GM18517 (cell line): ENCODE measurements at regions not wholly inside any gene's neighbourhood (a gene's known extent, or its start where the extent isn't known, plus 50 kb on each side); places are given as distances from the start of the nearest gene placed in this dataset.

Experiments
- ATAC-seq: cut with Tn5 transposase; IDR thresholded peaks from one replicate; pipeline ENCODE4 v1.9.1; 2021; ENCODE audit warnings: mild to moderate bottlenecking, moderate library complexity; ENCODE audit not compliant: unreplicated experiment

DNA sequence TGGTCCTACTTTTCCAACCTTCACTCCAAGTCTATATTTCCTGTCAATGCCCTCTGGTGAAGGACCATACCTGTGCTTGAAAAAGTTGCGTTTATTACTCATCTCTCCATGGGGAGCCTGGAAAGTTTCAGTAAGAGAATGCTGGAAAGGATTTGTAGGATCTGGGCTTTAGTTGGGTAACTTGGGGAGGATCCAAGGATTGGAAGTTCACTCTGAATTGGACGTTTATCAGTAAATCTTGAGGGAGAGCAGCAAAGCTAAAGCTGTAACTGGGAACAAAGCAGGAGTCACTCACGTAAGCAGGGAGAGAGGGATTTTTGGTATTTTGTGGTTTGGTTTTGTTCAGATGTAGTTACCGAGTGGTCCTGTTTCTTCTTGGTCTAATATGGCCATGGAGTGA lies 51.4 kb upstream of the NPVF start:
- no peak for ATAC-seq

DNA sequence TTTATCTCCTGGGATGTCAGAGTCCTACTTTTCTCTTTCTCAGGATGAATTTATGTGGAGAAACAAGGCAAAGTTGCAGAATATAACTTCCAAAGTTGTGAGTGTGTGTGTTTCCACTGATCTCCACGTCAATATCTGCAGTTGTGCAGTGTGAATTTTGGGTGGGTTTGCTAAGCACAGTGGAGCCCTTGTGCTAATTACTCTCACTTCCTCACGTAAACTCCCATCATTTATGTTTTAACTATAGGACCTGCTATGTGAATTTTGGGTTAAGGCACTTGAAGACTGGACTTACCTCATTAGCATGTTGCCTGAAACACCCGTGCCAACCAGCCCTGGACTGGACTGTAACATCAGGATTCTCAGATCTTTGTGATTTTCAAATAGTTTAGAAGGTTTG lies 51.9 kb upstream of the NPVF start:
- ATAC-seq, result no peak

DNA sequence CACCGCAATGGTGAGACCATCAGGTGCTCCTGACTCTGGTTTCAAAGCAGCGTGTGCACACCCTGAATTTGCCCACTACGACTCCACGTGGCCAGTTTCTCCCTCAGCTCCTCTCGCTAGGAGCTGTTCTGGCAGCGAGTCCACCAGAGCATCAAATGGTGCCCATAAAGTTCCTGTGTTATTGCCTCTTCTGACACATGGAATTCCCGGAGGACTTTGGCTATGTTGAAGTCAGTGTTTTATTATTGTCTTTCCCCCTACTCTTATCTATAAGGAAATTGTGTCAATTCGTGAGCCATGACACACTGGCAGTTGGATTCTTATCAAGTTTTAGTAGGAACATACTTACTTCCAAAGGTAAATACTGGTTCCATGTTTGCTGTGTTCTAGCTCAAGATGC lies 53.9 kb upstream of the NPVF start:
- no peak for ATAC-seq

DNA sequence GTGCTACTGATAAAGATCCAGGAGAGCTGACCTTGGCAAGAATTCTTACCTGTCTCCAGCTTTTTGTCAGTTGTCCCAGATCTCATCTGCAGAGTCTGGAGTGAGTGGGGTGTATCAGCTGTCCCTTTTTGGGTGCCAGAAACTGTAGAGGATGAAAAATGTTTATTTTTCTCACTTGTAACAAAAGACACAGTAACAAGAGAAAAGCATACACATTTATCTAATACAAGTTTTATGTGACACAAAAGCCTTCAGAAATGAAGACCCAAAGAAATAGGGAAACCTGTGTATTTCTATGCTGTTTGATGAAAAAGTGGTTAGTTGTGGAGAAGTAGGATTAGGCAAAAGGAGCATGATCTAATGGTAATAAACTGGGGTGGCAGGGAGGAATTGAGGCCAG lies 58.5 kb upstream of the NPVF start:
- ATAC-seq, result no peak

DNA sequence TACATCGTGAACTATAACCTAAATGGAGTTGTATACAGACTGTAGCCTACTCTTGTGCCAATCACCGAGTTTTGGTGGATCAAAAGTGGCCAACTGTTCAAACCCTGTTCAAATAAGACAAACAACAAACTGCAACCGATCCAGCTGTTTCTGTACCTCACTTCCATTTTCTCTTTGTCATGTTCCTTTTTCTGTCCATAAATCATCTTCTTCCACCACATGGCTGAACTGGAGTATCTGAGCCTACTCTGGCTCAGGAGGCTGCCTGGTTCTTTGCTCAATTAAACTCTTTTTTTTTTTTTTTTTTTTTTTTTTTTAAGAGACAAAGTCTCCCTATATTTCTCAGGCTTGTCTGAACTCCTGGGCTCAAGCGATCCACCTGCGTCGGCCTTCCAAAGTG lies 59.0 kb upstream of the NPVF start:
- ATAC-seq, result no peak

DNA sequence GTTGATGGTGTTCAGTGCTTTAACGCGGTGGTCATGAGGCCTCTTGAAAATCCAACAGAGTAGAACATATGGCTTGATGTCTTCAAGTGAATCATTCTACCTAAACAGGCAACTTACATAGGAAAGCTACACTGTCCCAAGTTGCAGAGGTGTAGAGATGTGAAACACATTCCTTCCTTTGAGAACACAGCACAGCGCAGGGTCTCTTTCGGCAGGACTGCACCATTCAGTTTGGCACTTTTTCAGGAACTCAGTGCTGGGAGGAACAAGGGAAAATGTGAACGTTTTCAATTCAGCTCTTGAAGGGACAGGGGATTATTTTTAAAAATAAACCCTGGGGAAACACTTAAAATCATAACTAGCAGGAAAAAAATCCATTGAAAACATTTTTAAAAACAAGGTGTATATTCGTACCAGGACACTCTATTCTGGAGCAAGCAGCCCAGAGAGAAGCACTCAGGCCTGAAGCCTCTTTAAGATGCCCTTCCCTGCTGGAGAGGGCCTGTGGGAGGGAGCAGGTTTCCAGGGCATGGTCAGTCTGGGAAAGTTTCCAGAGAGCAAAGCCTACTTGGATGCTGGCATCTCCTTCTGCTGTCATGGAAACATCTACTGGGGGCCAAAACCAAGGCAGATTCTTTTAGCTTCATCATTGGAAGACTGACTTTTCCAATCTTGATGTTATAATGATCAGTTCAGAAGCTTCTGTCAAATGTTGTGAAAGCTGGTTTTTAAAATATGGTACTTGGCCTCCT lies 60.4 kb upstream of the NPVF start:
- no peak for ATAC-seq

DNA sequence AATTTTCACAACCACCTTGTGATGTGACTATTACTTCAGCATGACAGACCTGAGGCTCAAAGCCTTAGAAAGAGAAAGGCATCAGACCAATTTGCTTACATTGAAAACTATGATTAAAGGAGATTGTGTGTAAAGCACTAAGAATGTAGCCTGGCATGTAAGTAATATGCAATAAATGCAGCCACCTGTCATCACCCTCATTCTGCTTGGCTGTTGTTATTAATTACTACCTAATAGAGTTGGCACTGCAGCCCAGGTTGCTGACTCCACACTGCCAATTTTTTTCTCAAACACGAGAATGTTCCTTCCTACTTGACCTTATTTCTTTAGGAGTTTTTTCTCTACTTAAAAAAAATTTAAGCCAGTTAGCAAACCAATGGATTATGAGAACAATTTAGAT lies 61.2 kb upstream of the NPVF start:
- no peak for ATAC-seq

DNA sequence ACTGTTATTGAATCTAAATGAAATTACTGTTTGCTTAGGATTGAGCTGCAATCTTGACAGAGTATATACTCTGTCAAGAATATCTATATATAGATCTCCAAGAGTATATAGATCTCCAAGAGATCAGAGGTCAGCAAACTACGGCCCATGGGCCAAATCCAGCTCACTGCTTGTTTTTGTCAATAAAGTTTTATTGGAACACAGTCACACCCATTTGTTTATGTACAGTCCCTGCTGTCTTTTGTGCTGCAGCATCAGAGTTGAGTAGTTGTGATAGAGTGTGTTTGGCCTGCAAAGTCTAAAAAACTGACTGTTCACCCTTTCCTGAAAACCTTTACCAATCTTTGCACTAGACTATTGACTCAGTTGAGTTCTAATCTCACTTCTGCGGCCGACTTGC lies 66.3 kb upstream of the NPVF start:
- no peak for ATAC-seq

DNA sequence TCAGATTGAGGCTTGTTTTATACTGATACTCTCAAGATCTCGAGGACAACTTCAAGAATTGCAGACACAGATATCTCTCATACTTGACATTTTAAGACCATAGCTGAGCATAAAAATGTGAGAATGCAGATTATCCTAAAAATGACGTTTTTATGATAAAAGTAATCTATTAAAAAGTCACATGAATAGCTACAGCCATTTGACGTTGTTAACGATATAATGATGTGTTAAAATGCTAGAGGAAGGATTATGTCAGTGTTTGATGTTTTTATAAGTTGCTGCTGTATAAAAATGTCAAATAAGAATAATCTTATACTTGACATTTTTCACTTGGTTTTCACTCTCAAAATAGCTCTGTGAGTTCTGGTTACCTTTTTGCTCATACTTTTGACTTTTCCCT lies 67.1 kb upstream of the NPVF start:
- no peak for ATAC-seq

DNA sequence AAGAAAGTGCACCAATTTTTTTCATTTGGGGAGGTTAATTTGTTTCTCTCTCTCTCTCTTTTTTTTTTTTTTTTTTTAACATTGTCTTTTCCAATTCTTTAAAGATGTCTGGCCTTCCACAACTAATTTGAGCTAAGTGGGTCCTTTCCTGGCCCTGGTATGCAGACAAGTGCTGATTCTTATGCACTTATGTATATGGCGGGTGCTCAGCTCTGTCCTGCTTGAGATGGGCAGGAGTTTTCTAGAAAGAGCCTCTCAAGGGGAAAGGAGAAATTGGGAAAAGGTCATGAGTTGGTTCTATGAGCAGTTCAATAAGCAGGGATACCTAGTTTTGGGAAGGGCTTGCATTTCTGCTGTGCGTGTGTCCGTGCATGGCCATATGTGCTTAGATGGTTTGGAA lies 67.8 kb upstream of the NPVF start:
- ATAC-seq, result no peak

DNA sequence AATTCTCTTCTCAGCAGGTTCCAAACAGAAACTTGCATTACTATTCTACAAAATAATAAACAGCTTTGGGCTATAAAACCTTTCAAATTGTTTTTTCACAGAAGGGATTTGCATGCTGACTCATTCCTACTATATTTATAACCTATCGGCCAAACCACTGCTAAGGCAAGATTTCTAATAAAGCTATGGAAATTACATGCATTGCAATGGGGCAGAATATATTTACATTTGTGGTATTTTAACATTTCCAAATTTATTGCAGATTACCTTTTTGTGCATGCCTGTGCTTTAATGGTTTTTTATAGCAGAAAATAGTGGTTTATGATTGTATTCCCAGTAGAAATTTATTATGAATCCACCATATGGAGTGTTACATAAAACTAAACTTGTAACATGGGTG lies 69.0 kb upstream of the NPVF start:
- ATAC-seq, result no peak

DNA sequence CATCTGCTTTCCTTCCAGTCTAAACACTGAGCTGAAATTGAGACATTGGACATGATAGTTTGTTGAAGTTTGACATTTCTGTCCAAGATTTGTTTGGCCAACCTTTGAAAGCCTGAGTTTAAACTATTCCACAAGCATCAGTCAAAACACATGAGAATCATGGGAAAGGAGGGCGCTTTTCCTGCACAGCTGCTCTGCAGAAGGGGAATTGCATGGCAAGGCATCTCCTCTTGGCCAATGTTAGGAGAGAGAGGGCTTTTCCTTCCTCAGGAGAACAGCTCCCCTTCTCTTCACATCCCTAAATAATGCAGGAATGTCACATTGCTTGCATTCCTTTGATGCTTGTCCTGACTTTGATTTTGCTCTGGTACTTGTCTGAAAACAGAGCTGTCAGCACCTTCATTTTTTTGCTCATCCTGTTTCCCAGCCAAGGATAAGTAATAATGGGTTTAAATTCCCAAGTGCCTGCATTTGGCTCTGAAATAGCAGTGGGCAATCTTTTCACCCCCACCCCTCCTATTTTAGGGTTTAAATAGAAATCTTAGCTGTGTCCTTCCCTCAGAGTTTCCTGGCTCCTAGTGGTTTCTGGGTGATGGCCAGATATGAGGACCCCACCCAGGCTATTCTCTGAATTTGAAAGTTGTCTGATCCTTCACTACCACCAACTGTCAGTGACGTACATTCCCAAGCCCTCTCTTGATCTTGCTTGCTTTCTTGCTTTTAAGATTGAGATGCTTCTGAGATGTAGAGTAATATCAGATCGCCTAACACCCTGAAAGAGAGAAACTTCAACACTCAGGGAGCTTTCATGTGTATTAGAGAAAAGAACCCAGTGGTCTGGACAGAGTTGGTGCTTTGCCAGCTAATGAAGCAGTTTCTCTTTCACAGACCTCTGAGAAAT lies 75.2 kb upstream of the NPVF start:
- ATAC-seq, result no peak

DNA sequence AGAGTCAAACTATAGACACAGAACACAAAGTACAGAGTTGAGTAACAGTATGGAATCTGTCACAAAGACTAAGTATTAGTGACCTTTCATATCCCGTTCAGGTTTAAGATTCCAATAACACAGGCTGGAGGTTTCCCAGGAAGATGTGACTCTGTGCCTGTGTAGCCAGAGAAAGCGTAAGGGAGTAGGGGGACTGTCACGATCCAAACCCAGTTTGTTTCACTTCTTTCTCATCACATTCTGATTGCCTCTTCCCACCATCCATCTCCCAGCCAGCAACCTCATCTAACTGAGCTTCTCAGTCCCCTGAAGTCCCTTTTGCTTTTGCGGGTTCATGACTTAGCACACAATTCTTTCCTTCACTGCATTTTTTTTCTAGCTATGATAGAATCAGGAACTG lies 76.4 kb upstream of the NPVF start:
- ATAC-seq, result no peak

DNA sequence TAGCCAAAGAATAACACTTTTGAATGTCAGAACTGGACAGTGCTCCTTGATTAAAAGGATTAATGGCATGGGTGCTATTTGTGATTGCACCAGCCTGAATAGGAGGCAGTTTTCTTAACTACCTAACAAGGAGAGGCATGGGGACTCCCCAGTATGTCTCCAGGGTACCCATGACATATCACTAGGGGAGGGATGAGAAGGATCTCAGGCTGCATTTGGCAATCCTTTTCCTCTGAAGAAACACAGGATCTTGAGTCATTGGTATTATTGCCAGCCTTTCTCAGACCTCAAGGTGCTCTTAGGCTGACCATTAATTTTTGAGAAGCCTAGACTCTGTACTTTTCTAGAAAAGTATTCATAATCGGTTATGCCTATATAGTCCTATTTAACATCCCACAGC lies 77.5 kb upstream of the NPVF start:
- ATAC-seq, result no peak

DNA sequence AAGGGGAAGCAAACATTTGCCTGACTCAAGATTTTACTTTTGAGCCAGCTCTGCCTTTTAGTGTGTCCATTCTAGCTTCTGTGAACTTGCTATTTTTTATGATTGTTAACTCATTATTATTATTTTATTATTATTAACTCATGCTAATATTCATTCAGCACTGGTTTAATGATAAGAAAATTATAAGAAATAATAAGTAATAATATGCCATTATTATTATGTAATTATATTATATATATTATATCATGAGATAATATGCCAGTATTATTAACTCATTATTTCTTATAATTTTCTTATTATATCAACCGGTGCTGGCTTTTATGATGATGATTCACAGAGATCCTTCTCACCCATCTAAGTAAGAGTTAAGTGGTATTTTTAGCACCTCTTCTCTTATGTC lies 79.3 kb upstream of the NPVF start:
- ATAC-seq, result no peak

DNA sequence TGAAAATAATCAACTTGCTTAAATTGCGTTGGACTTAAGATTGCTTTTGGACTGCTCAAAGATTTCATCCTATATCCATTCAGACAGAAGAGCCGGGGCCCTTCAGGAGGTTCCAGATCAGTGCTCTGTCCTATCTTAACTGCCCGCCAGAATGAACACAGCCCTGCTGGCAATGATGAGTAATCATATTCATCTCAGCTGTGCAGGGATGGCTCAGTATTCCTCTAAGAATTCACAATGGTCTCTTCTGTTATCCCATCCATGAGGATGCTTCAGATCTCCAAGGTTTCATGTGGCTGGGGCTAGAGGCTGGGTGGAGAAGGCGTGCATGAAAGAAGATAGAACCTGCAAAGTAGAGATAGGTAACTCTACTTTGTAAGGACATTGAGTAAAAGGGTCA lies 80.0 kb upstream of the NPVF start:
- no peak for ATAC-seq

DNA sequence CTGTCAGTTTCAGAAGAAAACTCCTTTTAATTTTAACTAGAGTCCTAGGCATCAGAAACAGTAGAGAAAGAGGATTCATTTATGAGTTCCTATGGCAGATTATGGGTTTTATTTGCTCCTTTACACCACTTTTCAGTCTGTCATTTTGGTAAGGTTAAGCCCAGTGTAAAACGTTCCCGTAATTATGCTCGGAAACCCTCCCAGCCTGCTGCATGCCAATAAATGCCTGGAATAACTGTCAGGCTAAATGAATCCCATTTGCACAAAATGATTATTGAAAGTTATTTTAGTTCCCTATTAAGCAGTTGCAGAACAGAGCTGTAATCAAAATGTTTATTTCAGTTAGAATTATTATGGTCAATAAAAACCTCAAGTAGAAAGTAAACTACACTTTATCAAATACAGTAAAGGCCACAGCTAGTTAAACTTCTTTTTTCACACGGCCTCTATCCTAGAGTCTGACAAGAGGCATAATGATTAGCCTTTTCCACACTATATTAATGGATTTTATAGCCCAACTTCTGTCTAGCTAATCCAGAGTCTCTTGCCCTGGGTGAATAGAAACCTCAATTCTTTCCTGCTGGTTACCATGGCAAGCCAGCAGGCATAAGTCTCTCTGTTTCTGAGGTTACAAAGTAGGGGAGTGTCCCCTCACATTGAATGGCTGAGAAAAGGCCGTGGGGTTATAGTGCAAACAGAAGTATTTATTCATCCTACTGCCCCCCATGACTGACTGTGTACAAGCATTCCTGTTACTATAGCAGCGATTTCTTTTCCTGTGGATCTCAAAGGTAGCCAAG lies 80.8 kb upstream of the NPVF start:
- no peak for ATAC-seq

DNA sequence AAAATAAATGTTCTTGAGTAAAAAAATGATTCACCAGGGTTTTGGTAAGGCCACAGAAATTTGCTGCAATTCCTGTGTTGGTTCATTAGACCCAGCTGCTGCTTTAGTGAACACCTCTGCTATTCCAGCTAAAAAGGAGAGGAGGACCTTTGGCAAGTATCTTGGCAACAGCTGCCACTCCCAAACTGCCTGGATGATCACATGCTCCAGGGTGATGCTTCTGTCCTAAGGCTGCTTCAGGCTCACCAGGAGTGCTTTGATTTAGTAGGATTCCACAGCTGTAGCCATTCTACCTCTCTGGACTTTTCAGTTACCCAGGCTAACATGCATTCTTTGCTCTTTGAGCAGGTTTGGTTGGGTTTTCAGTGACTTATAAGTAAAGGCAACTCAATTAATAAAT lies 82.6 kb upstream of the NPVF start:
- no peak for ATAC-seq

DNA sequence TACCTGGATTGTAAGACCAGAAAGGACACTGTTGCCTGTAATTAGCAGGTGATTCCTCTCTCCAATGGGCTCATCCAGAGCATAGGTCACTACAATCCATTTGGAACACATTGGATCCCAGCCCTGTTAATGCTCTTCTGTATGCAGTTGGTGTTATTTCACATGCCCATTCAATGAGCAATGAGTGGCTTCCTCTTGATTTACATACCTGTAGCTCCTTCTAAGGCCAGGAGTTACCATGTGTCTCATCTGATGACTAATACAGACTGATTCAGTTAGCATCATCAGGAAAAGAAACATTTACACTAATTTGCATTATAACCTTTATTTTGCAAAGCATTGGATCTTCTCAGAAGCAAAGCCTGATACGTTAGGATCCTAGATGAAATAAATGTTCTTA lies 83.1 kb upstream of the NPVF start:
- no peak for ATAC-seq

DNA sequence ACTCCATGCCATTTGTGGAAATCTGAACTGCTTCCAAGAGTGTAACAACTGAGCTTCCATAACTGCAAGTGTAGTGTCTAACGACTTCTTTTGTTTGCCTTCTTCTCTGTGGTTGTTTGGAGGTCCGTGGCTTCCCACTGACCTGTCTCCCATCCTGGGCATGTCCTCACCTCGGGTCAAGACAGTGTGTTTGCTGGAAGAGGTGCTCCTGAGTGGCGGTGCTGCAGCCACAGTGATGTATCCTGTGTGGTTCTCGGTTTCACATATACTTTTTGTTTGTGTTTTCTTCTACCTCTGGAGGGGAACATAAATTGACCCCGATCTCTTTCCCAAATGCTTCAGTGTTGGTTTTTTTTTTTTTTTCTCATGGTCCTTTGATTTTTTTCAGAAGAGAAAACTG lies 84.7 kb upstream of the NPVF start:
- no peak for ATAC-seq

DNA sequence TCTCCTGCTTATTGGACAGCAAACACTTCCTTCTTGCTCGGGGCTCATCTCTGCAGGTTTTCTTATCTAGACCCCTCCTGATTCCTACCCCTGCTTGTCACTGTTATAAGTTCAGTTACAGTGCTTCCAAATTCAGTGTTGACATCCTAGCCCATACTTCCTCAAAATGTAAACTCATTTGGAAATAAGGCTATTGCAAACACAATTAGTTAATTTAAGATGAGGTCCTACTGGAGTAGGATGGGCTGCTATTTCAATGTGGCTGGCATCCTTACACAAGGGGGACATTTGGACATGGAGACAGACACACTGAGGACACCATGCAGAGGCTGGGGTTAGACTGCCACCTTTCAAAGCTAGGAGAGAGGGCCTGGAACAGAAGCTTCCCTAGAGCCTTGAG lies 85.2 kb upstream of the NPVF start:
- ATAC-seq, result no peak
